Common myeloid progenitor, CD34-positive (primary cell): ENCODE measurements at regions not wholly inside any gene's neighbourhood (a gene's known extent, or its start where the extent isn't known, plus 50 kb on each side); places are given as distances from the start of the nearest gene placed in this dataset.

Experiments used
- CTCF ChIA-PET: fragments of 350-600 bp; sonication (Branson Sonifier 250); formaldehyde crosslinking; loops from one replicate; lab custom pipeline; 2021; ENCODE audit warnings: antibody characterized with exemption; lab: Charles Lee
- POLR2A ChIA-PET: fragments of 350-600 bp; sonication (Branson Sonifier 250); formaldehyde crosslinking; loops from one replicate; lab custom pipeline; 2021; ENCODE audit warnings: antibody characterized with exemption; lab: Charles Lee
- DNase-seq, 3 donors: peaks; one replicate each; pipeline versions ENCODE4 v3.0.0 to v3.0.0-alpha.2; 2013
- H3K27ac ChIP-seq, 2 experiments: 1 replicate in 1 of 2; 2 replicates in 1 of 2; pipeline ENCODE4 v1.7.0; 2013; ENCODE audit warnings: inconsistent platforms in 2 of 2, low read length in 2 of 2, mild to moderate bottlenecking in 2 of 2, low read depth in 1 of 2, moderate library complexity in 1 of 2; ENCODE audit not compliant: severe bottlenecking in 2 of 2, insufficient read depth in 1 of 2, poor library complexity in 1 of 2
- H3K27me3 ChIP-seq, 5 experiments: replicated peaks in 2 of 5; 1 replicate in 3 of 5; 2 replicates in 2 of 5; pipeline versions ENCODE4 v1.6.1 to v1.7.0; 2013; ENCODE audit warnings: low read length in 4 of 5, mild to moderate bottlenecking in 2 of 5, moderate library complexity in 2 of 5, inconsistent platforms in 1 of 5; ENCODE audit not compliant: insufficient read depth in 5 of 5, control insufficient read depth in 4 of 5
- H3K36me3 ChIP-seq, 4 experiments: 1 replicate in 2 of 4; 2 replicates in 2 of 4; pipeline versions ENCODE4 v1.6.1 to v1.7.0; 2013; ENCODE audit warnings: low read length in 3 of 4, control low read depth in 1 of 4, mild to moderate bottlenecking in 1 of 4; ENCODE audit not compliant: control insufficient read depth in 4 of 4, insufficient read depth in 4 of 4
- H3K4me1 ChIP-seq, 4 experiments: 1 replicate in 3 of 4; 2 replicates in 1 of 4; pipeline versions ENCODE4 v1.6.1 to v1.7.1; 2013; ENCODE audit warnings: low read length in 3 of 4, mild to moderate bottlenecking in 3 of 4, control low read depth in 1 of 4, inconsistent platforms in 1 of 4, moderate library complexity in 1 of 4; ENCODE audit not compliant: control insufficient read depth in 4 of 4, insufficient read depth in 4 of 4; ENCODE audit errors: control extremely low read depth in 1 of 4
- H3K4me3 ChIP-seq, 7 experiments: 1 replicate in 4 of 7; 2 replicates in 3 of 7; pipeline versions ENCODE4 v1.5.1 to v1.7.0; 2013; ENCODE audit warnings: mild to moderate bottlenecking in 7 of 7, low read length in 6 of 7, moderate library complexity in 6 of 7, inconsistent platforms in 2 of 7, low read depth in 2 of 7, control low read depth in 1 of 7; ENCODE audit not compliant: insufficient read depth in 4 of 7, control insufficient read depth in 1 of 7; ENCODE audit errors: extremely low read depth in 1 of 7
- H3K9me3 ChIP-seq, 5 experiments: 1 replicate in 4 of 5; 2 replicates in 1 of 5; pipeline versions ENCODE4 v1.6.1 to v1.7.1; 2013; ENCODE audit warnings: low read length in 4 of 5, mild to moderate bottlenecking in 2 of 5, inconsistent platforms in 1 of 5, low read depth in 1 of 5, moderate library complexity in 1 of 5; ENCODE audit not compliant: control insufficient read depth in 4 of 5, insufficient read depth in 2 of 5; ENCODE audit errors: control extremely low read depth in 1 of 5
- WGBS: methylation state at CpG from one replicate; pipeline ENCODE4 v1.1.5; 2013; ENCODE audit not compliant: insufficient coverage; 5-methylcytosine and 5-hydroxymethylcytosine counted together

DNA sequence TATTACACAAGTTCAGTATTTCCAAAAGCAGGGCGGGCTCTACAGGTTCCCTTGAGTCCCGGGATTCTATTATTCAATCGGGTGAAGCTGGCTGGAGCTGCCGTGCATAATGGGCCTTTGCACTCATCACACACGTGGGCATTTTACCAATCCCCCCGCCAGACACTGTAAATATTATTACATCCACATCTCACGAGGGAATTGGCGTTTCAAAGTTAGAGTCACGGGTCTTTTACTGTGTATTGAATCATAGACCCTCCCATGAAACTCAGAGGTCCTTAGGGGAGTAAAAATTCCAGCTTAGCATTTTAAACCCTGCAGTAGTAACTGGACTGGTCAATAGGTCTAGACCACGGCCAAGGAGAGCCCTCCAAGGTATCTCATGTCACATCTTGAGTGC lies 70.3 kb downstream of the MAP1LC3B2 start:
- peaks cover 6 to 29% (median 18%) of the 10 kb centered on the region in 4 experiments for H3K4me1 ChIP-seq
- H3K4me3 ChIP-seq, result no peak overlapping the region
- CTCF ChIA-PET, result interaction anchor here (1.9 to 2.2 kb wide), 2 partner anchors 19 to 27 kb away, joined by 5 to 7 read pairs; no protein-coding TSS in a partner anchor
- no peak for DNase-seq
- H3K9me3 ChIP-seq, result no peaks in the 10 kb centered on the region
- WGBS, result 98% methylated on average over 10 of the region's 10 CpGs
- no peaks in the 10 kb centered on the region for H3K27me3 ChIP-seq
- no peaks in the 10 kb centered on the region for H3K36me3 ChIP-seq
- POLR2A ChIA-PET, result no interaction called here
- no peak overlapping the region for H3K27ac ChIP-seq

- CTCF ChIA-PET, result interaction anchor here (1.9 to 2.2 kb wide), 2 partner anchors 19 to 27 kb away, joined by 5 to 7 read pairs; no protein-coding TSS in a partner anchor
- WGBS, result no CpG with 5 or more reads among the region's 1 CpG
- DNase-seq, result no peak
Observed at GRCh38 chr12:116628989-116629388, 69.8 kb downstream of the MAP1LC3B2 start.

DNA sequence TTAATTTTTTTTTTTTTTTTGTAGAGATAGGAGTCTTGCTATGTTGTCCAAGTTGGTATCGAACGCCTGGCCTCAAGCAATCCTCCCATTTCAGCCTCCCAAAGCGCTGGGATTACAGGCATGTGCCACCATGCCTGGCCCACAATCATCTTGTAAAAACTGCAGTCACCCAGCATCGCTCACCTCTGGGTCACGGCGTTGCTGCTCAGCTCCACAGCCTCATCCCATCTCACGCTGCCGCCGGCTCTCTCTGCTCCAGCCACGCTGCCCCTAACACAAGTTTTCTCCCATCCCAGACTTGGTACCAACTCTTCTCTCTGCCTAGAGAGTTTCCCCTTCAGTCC lies 69.2 kb downstream of the MAP1LC3B2 start:
- WGBS, result 96% methylated on average over 10 of the region's 10 CpGs
- H3K9me3 ChIP-seq, result peaks cover 0 to 5% (median 0%) of the 10 kb centered on the region in 5 experiments
- H3K27me3 ChIP-seq, result no peaks in the 10 kb centered on the region
- H3K4me3 ChIP-seq, result no peak overlapping the region
- CTCF ChIA-PET, result interaction anchor here (1.9 to 2.2 kb wide), 2 partner anchors 18 to 26 kb away, joined by 5 to 7 read pairs; no protein-coding TSS in a partner anchor
- no peak overlapping the region for H3K27ac ChIP-seq
- no peak for DNase-seq
- peaks cover 0 to 19% (median 10%) of the 10 kb centered on the region in 4 experiments for H3K4me1 ChIP-seq
- POLR2A ChIA-PET, result interaction anchor here (0.6 kb wide), 1 partner anchor 145 kb away, joined by 4 read pairs; no protein-coding TSS in a partner anchor
- no peaks in the 10 kb centered on the region for H3K36me3 ChIP-seq

More at GRCh38 chr12:116628989-116629388, 69.8 kb downstream of the MAP1LC3B2 start:
- Histone ChIP-seq H3K4me1 (peaks cover 2 to 24% (median 13%) of the 10 kb centered on the region in 4 experiments), H3K4me3 (no peak overlapping the region), H3K9me3 (peaks cover 0 to 2% (median 0%) of the 10 kb centered on the region in 5 experiments), H3K27me3 (no peaks in the 10 kb centered on the region), H3K27ac (no peak overlapping the region), H3K36me3 (no peaks in the 10 kb centered on the region)
- POLR2A ChIA-PET, result interaction anchor here (0.6 kb wide), 1 partner anchor 146 kb away, joined by 4 read pairs; no protein-coding TSS in a partner anchor
